B cell (primary cell): ENCODE measurements at regions not wholly inside any gene's neighbourhood (a gene's known extent, or its start where the extent isn't known, plus 50 kb on each side); places are given as distances from the start of the nearest gene placed in this dataset.

ENCODE experiments used
- ATAC-seq: fragments of 200-7000 bp; cut with Tn5 transposase; one replicate; pipeline ENCODE4 v1.10.0; 2021; ENCODE audit warnings: low read depth, mild to moderate bottlenecking, moderate number of reproducible peaks, moderate library complexity
- CTCF ChIA-PET: fragments of 350-600 bp; sonication (Branson Sonifier 250); formaldehyde crosslinking; loops from one replicate; lab custom pipeline; 2021; ENCODE audit warnings: antibody characterized with exemption, inconsistent platforms; lab: Charles Lee
- POLR2A ChIA-PET: fragments of 350-600 bp; sonication (Branson Sonifier 250); formaldehyde crosslinking; loops from one replicate; lab custom pipeline; 2021; ENCODE audit warnings: antibody characterized with exemption; lab: Charles Lee
- DNase-seq: peaks from one replicate; pipeline ENCODE4 v3.0.0; 2013
- H2AFZ ChIP-seq: 2 replicates; pipeline ENCODE4 v1.6.1; 2012; ENCODE audit warnings: mild to moderate bottlenecking, low read depth, low read length; ENCODE audit not compliant: insufficient read depth, poor library complexity, severe bottlenecking
- H3K27ac ChIP-seq, 2 donors: 1 replicate in 1 of 2; 2 replicates in 1 of 2; pipeline ENCODE4 v1.5.1; 2012 to 2013; ENCODE audit warnings: low read length in 2 of 2, mild to moderate bottlenecking in 2 of 2, moderate library complexity in 1 of 2
- H3K27me3 ChIP-seq, 4 experiments: fragments of 200-600 bp in 1 of 4; sonication (generic) in 1 of 4; replicated peaks in 1 of 4; 1 replicate in 2 of 4; 2 replicates in 2 of 4; pipeline versions ENCODE4 v1.6.1 to v1.7.0; 2013 to 2016; ENCODE audit warnings: low read length in 3 of 4, mild to moderate bottlenecking in 2 of 4, mixed read lengths in 1 of 4, moderate library complexity in 1 of 4; ENCODE audit not compliant: insufficient read depth in 4 of 4, control insufficient read depth in 3 of 4; ENCODE audit errors: control extremely low read depth in 1 of 4
- H3K36me3 ChIP-seq, 2 experiments: replicated peaks in 1 of 2; 1 replicate in 1 of 2; 2 replicates in 1 of 2; pipeline versions ENCODE4 v1.6.1 to v1.7.1; 2013; ENCODE audit warnings: low read length in 1 of 2; ENCODE audit not compliant: insufficient read depth in 2 of 2, control insufficient read depth in 1 of 2; ENCODE audit errors: control extremely low read depth in 1 of 2, extremely low read depth in 1 of 2
- H3K4me1 ChIP-seq, 2 donors: fragments of 200-600 bp in 1 of 2; sonication (generic) in 1 of 2; 1 replicate in 1 of 2; 2 replicates in 1 of 2; pipeline versions ENCODE4 v1.5.1 to v1.6.1; 2013 to 2017; ENCODE audit warnings: low read length in 2 of 2; ENCODE audit not compliant: control insufficient read depth in 2 of 2, insufficient read depth in 2 of 2
- H3K4me2 ChIP-seq: replicated peaks from 2 replicates; pipeline ENCODE3; 2012; ENCODE audit warnings: mild to moderate bottlenecking, low read depth, low read length; ENCODE audit not compliant: poor library complexity, severe bottlenecking
- H3K4me3 ChIP-seq, 5 experiments: fragments of 200-600 bp in 1 of 5; sonication (generic) in 1 of 5; 1 replicate in 3 of 5; 2 replicates in 2 of 5; pipeline versions ENCODE4 v1.5.1 to v1.7.0; 2011 to 2016; ENCODE audit warnings: low read length in 4 of 5, mild to moderate bottlenecking in 4 of 5, low read depth in 2 of 5, control low read depth in 1 of 5, moderate library complexity in 1 of 5; ENCODE audit not compliant: insufficient read depth in 1 of 5; ENCODE audit errors: control extremely low read depth in 1 of 5, extremely low read depth in 1 of 5
- H3K79me2 ChIP-seq: fragments of 200-600 bp; sonication (generic); one replicate; pipeline ENCODE4 v1.6.0; 2016; ENCODE audit warnings: low read length; ENCODE audit not compliant: control insufficient read depth, insufficient read depth
- H3K9ac ChIP-seq: fragments of 200-600 bp; sonication (generic); 2 replicates; pipeline ENCODE4 v1.6.1; 2017; ENCODE audit warnings: mild to moderate bottlenecking, low read length, moderate library complexity
- H3K9me3 ChIP-seq, 3 donors: one replicate each; pipeline versions ENCODE4 v1.6.1 to v1.7.1; 2013; ENCODE audit warnings: low read length in 2 of 3; ENCODE audit not compliant: control insufficient read depth in 2 of 3, insufficient read depth in 1 of 3; ENCODE audit errors: control extremely low read depth in 1 of 3
- H4K20me1 ChIP-seq: 2 replicates; pipeline ENCODE4 v1.6.0; 2012; ENCODE audit warnings: mild to moderate bottlenecking, low read length; ENCODE audit not compliant: insufficient read depth, control insufficient read depth, poor library complexity, severe bottlenecking
- H3K27ac Mint-ChIP-seq: one replicate; pipeline ENCODE4 v1.8.0; 2021; ENCODE audit warnings: mixed read lengths
- H3K27me3 Mint-ChIP-seq: one replicate; pipeline ENCODE4 v1.8.0; 2021; ENCODE audit warnings: mixed read lengths
- H3K4me1 Mint-ChIP-seq: one replicate; pipeline ENCODE4 v1.8.0; 2021; ENCODE audit warnings: mixed read lengths
- H3K4me3 Mint-ChIP-seq: one replicate; pipeline ENCODE4 v1.8.0; 2021; ENCODE audit warnings: mixed read lengths
- H3K9me3 Mint-ChIP-seq: one replicate; pipeline ENCODE4 v1.8.0; 2022; ENCODE audit warnings: mixed read lengths; ENCODE audit not compliant: insufficient read depth
- EZH2 ChIP-seq: IDR thresholded peaks from 2 replicates; pipeline ENCODE4 v1.6.1; 2012; ENCODE audit warnings: borderline replicate concordance, low read depth, mild to moderate bottlenecking, moderate library complexity, low read length; ENCODE audit not compliant: insufficient read depth, poor library complexity, severe bottlenecking
- WGBS: methylation state at CpG from one replicate; pipeline ENCODE4 v1.1.5; 2013; ENCODE audit warnings: missing lambda C conversion rate; ENCODE audit not compliant: insufficient coverage; 5-methylcytosine and 5-hydroxymethylcytosine counted together
- intact Hi-C: fragments of 100-400 bp; cut with micrococcal nuclease; formaldehyde crosslinking; loops from one replicate; pipeline ENCODE4 v1.10.0; 2022
- TF ChIP-seq, protein P1 (sequence below): fragments of 200-600 bp; IDR thresholded peaks from one replicate; pipeline ENCODE4 v1.8.0; 2022; ENCODE audit warnings: antibody characterized with exemption, mild to moderate bottlenecking

DNA sequence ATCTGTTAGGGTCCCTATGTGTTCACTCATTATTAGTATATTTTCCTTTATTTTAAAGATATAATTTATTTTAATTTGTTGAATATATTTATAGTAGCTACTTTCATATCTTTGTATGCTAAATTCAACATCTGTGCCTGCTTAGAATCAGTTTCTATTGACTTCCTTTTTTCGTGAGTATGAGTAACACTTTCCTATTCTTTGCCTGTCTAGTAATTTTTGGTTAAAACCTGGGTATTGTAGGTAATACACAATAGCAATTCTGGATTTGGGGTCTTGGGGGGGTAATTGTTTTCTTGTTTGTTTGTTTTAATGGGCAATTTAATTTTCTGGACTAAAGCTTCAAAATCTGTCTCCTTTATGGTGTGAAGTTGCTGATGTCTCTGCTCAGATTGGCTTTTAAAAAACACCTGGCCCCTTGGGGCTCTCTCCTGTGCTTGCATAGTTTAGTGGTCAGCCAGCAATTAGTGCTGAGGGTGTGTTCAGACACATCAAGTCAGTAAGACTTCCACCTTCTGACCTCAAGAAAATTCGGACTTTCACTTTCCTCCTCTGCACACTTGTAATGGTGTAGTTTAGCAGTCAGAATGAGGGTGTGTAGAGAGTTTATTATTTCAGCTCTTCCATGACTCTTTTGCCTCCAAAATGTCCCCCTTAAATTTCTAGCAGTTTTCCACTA lies 124.4 kb upstream of the MAP1B start:
- H3K4me1 ChIP-seq, result no peaks in the 10 kb centered on the region
- WGBS, result no CpG with 5 or more reads among the region's 2 CpGs
- Mint-ChIP-seq H3K4me3 (no peak overlapping the region), H3K4me1 (no peaks in the 10 kb centered on the region), H3K27ac (no peak overlapping the region), H3K27me3 (no peaks in the 10 kb centered on the region), H3K9me3 (peaks cover 6% of the 10 kb centered on the region)
- H3K27ac ChIP-seq, result no peak overlapping the region
- H3K9me3 ChIP-seq, result peaks cover 0 to 8% (median 0%) of the 10 kb centered on the region in 3 donors
- ChIA-PET POLR2A (no interaction called here), CTCF (interaction anchor here (1.0 kb wide), 1 partner anchor 36 kb away, joined by 3 read pairs; no protein-coding TSS in a partner anchor)
- H3K27me3 ChIP-seq, result no peaks in the 10 kb centered on the region
- DNase-seq, result no peak
- H3K36me3 ChIP-seq, result no peaks in the 10 kb centered on the region
- no peaks in the 10 kb centered on the region for H3K79me2 ChIP-seq
- ATAC-seq, result no peak
- TF ChIP-seq, protein P1, sequence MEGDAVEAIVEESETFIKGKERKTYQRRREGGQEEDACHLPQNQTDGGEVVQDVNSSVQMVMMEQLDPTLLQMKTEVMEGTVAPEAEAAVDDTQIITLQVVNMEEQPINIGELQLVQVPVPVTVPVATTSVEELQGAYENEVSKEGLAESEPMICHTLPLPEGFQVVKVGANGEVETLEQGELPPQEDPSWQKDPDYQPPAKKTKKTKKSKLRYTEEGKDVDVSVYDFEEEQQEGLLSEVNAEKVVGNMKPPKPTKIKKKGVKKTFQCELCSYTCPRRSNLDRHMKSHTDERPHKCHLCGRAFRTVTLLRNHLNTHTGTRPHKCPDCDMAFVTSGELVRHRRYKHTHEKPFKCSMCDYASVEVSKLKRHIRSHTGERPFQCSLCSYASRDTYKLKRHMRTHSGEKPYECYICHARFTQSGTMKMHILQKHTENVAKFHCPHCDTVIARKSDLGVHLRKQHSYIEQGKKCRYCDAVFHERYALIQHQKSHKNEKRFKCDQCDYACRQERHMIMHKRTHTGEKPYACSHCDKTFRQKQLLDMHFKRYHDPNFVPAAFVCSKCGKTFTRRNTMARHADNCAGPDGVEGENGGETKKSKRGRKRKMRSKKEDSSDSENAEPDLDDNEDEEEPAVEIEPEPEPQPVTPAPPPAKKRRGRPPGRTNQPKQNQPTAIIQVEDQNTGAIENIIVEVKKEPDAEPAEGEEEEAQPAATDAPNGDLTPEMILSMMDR, result no peak
- no peak for TF ChIP-seq EZH2
- intact Hi-C loops, result no loop called here
- no peak overlapping the region for H3K4me2 ChIP-seq
- H4K20me1 ChIP-seq, result no peaks in the 10 kb centered on the region
- no peak overlapping the region for H3K9ac ChIP-seq
- H2AFZ ChIP-seq, result no peak overlapping the region
- no peak overlapping the region for H3K4me3 ChIP-seq

DNA sequence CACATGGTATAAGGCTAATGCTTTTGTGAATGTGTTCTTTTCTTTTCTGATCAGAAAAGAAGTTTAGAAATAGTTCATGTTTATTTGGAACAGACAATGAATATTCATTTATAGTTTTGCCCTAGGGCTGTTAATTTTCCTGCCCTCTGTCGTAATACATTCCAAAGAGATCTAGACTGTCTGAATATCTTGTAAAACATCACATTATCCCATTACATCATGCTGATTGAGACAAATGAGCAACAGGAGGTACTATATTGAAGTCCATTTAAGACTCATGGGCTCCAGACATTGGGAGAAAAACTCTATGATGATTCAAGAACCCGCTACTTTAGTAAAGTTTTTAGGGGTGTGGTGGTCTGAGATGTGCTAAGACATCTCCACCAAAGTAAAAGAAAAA lies 121.2 kb upstream of the MAP1B start:
- H3K4me3 Mint-ChIP-seq, result no peak overlapping the region
- no CpG with 5 or more reads among the region's 2 CpGs for WGBS
- intact Hi-C loops, result no loop called here
- ChIA-PET POLR2A (no interaction called here), CTCF (no interaction called here)
- Histone ChIP-seq H3K27me3 (peaks cover 0 to 4% (median 0%) of the 10 kb centered on the region in 4 experiments), H3K4me3 (no peak overlapping the region), H3K9ac (no peak overlapping the region), H3K79me2 (no peaks in the 10 kb centered on the region), H4K20me1 (no peaks in the 10 kb centered on the region), H3K4me2 (no peak overlapping the region), H3K27ac (no peak overlapping the region), H3K36me3 (no peaks in the 10 kb centered on the region), H2AFZ (no peak overlapping the region), H3K9me3 (peaks cover 0 to 8% (median 0%) of the 10 kb centered on the region in 3 donors), H3K4me1 (no peaks in the 10 kb centered on the region)
- DNase-seq (no peak), ATAC-seq (no peak)
- H3K27me3 Mint-ChIP-seq, result peaks cover 6% of the 10 kb centered on the region
- no peak for TF ChIP-seq EZH2
- TF ChIP-seq, protein P1, result no peak
- no peaks in the 10 kb centered on the region for H3K4me1 Mint-ChIP-seq
- peaks cover 6% of the 10 kb centered on the region for H3K9me3 Mint-ChIP-seq
- H3K27ac Mint-ChIP-seq, result no peak overlapping the region
